GM12873 (cell line): ENCODE measurements at regions not wholly inside any gene's neighbourhood (a gene's known extent, or its start where the extent isn't known, plus 50 kb on each side); places are given as distances from the start of the nearest gene placed in this dataset.

Experiments
- TF ChIP-seq, protein P1 (sequence below): IDR thresholded peaks from 2 replicates; pipeline ENCODE4 v1.5.1; 2012; ENCODE audit warnings: low read depth, mild to moderate bottlenecking, moderate library complexity, low read length, control low read depth; ENCODE audit not compliant: insufficient read depth; ENCODE audit errors: missing control alignments

DNA sequence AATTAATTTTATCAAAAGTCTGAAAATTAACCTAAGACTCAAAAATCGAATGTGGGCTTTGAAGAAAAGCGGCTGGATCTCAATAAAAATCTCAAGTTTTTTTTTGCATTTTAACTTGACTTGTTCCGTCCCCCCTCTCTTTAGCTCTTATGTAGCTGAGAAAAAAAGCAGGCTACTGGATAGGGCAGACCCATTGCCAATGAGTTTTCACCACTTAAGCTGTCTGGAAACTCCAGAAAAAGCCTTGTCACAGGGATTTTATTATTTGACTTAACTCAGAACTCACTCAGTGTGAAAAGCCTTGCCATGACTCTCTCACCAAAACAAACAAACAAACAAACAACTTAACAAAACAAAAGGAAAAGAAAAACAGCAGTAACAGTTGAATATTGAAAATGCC, 247.4 kb downstream of the CDH9 start:
- TF ChIP-seq, protein P1, sequence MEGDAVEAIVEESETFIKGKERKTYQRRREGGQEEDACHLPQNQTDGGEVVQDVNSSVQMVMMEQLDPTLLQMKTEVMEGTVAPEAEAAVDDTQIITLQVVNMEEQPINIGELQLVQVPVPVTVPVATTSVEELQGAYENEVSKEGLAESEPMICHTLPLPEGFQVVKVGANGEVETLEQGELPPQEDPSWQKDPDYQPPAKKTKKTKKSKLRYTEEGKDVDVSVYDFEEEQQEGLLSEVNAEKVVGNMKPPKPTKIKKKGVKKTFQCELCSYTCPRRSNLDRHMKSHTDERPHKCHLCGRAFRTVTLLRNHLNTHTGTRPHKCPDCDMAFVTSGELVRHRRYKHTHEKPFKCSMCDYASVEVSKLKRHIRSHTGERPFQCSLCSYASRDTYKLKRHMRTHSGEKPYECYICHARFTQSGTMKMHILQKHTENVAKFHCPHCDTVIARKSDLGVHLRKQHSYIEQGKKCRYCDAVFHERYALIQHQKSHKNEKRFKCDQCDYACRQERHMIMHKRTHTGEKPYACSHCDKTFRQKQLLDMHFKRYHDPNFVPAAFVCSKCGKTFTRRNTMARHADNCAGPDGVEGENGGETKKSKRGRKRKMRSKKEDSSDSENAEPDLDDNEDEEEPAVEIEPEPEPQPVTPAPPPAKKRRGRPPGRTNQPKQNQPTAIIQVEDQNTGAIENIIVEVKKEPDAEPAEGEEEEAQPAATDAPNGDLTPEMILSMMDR: no peak

DNA sequence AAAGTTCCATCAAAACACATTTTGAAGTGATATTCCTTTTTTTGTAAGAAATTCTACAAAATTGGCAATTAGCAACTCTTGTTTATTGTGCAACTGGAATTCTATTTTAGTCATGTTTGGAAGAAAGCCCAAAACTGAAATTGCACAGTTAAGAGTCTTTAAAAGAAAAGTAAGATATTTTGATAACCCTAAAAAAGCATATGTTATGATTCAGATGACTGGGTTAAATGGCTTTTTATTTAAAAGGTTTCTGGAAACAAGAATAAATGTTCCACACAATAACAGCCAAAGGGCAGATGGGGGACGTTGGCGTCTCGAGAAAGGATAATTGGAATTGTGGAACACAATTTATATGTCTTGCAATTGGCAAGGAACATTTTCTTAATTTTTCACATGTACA, 275.2 kb downstream of the CDH9 start:
- TF ChIP-seq, protein P1: no peak

DNA sequence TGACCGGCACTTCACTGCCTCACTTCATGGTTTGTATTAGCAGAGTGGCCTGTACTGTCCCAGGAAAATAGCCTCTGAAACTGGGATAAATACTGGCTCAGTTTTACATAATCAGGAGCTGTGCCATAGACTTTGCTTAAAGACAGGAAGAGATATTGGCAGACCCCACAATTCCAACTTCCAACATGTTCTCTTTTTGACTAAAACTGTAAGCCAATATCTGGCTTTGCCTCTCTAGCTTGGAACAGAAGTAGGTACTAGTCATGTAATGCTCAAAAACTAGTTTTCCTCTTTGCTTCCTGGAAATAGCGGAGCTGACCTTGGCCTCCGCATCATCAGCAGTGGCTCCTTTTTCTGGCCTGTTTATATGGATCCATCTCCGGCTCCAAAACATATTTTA, 276.9 kb downstream of the CDH9 start:
- TF ChIP-seq, protein P1: no peak

DNA sequence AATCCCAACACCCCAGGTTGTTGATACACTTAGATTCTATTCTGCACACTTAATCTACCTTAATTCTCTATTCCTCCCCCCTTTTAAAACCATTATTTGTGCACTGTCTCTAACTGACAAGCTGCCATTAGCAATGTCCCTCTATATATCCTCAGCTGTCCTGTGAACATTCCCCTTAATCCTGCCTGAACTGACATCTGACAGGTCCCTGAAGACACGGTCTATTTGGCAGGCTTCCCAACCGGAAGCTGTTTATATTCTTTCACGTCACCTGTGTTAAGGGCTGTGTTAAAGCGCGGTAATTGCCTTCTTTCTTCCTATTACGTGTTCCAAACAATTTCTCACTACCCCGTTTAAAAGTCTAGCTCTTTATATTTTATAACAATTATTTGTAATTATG, 277.3 kb downstream of the CDH9 start:
- TF ChIP-seq, protein P1: no peak

DNA sequence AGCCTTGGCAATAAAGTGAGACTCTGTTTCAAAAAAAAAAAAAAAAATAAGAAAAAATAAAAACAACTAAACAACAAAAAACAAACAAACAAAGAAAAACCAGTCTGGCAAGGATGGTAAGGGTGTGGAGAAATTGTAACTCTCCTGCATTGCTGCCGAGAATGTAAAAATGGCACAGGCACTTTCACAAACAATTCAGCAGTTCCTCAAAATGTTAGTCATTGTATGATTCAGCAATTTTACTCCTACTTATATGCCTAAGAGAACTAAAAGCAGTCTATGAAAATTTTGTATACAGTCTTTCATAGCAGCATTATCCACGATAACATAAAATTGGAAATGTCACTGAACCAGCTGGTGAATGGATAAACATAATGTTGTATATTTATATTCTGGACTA, 280.4 kb downstream of the CDH9 start:
- TF ChIP-seq, protein P1: no peak

DNA sequence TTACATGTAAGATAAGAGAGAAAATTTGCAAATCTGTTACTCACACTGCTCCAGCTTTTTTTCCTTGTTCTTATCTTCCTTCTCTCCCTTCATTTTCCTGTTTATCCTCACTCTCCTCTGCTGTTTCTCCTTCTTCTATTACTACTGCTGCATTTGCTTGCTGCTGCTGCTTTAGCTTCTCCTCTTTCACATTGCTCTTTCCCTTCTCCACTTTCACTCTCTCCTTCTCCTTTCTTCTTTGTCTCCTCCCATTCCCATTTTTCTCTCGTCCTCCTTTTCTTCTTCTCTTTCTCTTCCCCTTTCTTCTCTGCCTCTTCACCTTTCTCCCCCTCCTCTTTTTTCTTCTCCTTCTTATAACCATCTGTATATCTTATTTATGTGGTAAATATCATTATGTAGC, 288.6 kb downstream of the CDH9 start:
- TF ChIP-seq, protein P1: no peak

DNA sequence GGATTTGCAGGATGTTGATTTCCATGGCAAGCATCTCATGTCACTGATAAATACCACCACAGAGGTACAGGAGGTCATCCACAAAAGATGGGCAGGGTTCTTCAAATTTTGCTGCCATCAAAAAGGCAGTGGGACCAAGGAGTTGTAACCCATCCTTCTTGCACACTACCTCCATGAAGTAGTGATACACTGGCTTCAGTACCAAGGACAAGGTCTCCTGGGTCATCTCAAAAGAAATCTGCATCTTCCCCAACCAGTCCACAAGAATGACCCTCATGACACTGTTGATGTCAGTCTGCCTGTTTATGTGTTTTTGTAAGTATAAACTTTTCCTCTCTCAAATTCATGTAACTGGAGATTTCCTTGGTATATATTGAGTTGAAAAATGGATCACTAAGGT, 298.2 kb downstream of the CDH9 start:
- TF ChIP-seq, protein P1: no peak
